ENCODE measurements at regions not wholly inside any gene's neighbourhood (a gene's known extent, or its start where the extent isn't known, plus 50 kb on each side); places are given as distances from the start of the nearest gene placed in this dataset.

GRCh38 chr11:10379426-10379825 is 74.6 kb downstream of the ADM start:
- TF ChIP-seq CTCF (IDR thresholded peaks at IDR 0.05; ENCODE audit: insufficient read depth, low read depth, low read length) = no peak
- no peak for TF ChIP-seq EZH2 (IDR thresholded peaks at IDR 0.05; ENCODE audit: insufficient read depth, low read length)
